Endothelial cell of umbilical vein (primary cell): ENCODE measurements at regions not wholly inside any gene's neighbourhood (a gene's known extent, or its start where the extent isn't known, plus 50 kb on each side); places are given as distances from the start of the nearest gene placed in this dataset.

Experiments used
- BruUV-seq: library from RNA; stranded (reverse); fragments of 400-500 nt; replicated peaks from 2 replicates; lab custom pipeline; 2021; lab: Mats Ljungman, UMichigan
- CTCF ChIA-PET: fragments of 300-600, 350-600 bp; sonication (Branson Sonifier 250); formaldehyde crosslinking; loops from one replicate; lab custom pipeline; 2021; ENCODE audit warnings: antibody characterized with exemption, inconsistent platforms; lab: Charles Lee
- POLR2A ChIA-PET: fragments of 300-600, 350-600 bp; sonication (Branson Sonifier 250); formaldehyde crosslinking; loops from one replicate; lab custom pipeline; 2021; ENCODE audit warnings: antibody characterized with exemption, inconsistent platforms; lab: Charles Lee
- DNase-seq: peaks from one replicate; pipeline ENCODE4 v3.0.0-alpha.2; 2011; ENCODE audit warnings: low read depth, low spot score
- FAIRE-seq: peaks from 2 replicates; lab custom pipeline; 2011; peaks lifted over from hg19 to GRCh38; lab: Jason Lieb, UNC
- H2AFZ ChIP-seq: 2 replicates; pipeline ENCODE4 v1.6.0; 2012; ENCODE audit warnings: low read depth, low read length, control low read depth, inconsistent platforms
- H3K27ac ChIP-seq: 2 replicates; pipeline ENCODE4 v1.5.1; 2011; ENCODE audit warnings: low read depth, mild to moderate bottlenecking, control low read depth, low read length, moderate library complexity; ENCODE audit not compliant: insufficient read depth
- H3K27me3 ChIP-seq, 2 experiments: 2 replicates each; pipeline versions ENCODE4 v1.6.0 to v1.6.1; 2011; ENCODE audit warnings: low read length in 2 of 2, mixed read lengths in 1 of 2; ENCODE audit not compliant: control insufficient read depth in 2 of 2, insufficient read depth in 2 of 2
- H3K36me3 ChIP-seq, 2 experiments: 2 replicates in 1 of 2; 3 replicates in 1 of 2; pipeline ENCODE4 v1.5.1; 2011; ENCODE audit warnings: low read length in 2 of 2, mild to moderate bottlenecking in 1 of 2, moderate library complexity in 1 of 2; ENCODE audit not compliant: control insufficient read depth in 2 of 2, insufficient read depth in 2 of 2; ENCODE audit errors: extremely low read depth in 1 of 2
- H3K4me1 ChIP-seq: 3 replicates; pipeline ENCODE4 v1.5.1; 2011; ENCODE audit warnings: mild to moderate bottlenecking, low read length; ENCODE audit not compliant: control insufficient read depth, insufficient read depth; ENCODE audit errors: extremely low read depth
- H3K4me2 ChIP-seq: 2 replicates; pipeline ENCODE4 v1.6.1; 2011; ENCODE audit warnings: low read length, control low read depth, mixed read lengths; ENCODE audit not compliant: insufficient read depth
- H3K4me3 ChIP-seq, 3 experiments: fragments of 200-600 bp in 1 of 3; sonication (generic), shearing (Covaris generic) in 1 of 3; replicated peaks in 1 of 3; 2 replicates each; pipeline ENCODE4 v1.5.1; 2011 to 2016; ENCODE audit warnings: control low read depth in 3 of 3, low read length in 3 of 3, mild to moderate bottlenecking in 2 of 3, inconsistent platforms in 1 of 3, low read depth in 1 of 3, moderate library complexity in 1 of 3; ENCODE audit not compliant: insufficient read depth in 1 of 3
- H3K79me2 ChIP-seq: 2 replicates; pipeline ENCODE4 v1.6.0; 2012; ENCODE audit warnings: low read length, inconsistent platforms; ENCODE audit not compliant: control insufficient read depth, insufficient read depth
- H3K9ac ChIP-seq: replicated peaks from 2 replicates; pipeline ENCODE3; 2011; ENCODE audit warnings: low read length, control low read depth; ENCODE audit not compliant: insufficient read depth; ENCODE audit errors: extremely low read depth
- H3K9me1 ChIP-seq: replicated peaks from 3 replicates; pipeline ENCODE4 v1.6.0; 2011; ENCODE audit warnings: mild to moderate bottlenecking, low read length; ENCODE audit not compliant: control insufficient read depth, insufficient read depth; ENCODE audit errors: extremely low read depth
- H3K9me3 ChIP-seq: replicated peaks from 2 replicates; pipeline ENCODE4 v1.5.1; 2012; ENCODE audit warnings: low read length, inconsistent platforms; ENCODE audit not compliant: control insufficient read depth, insufficient read depth
- H4K20me1 ChIP-seq: replicated peaks from 2 replicates; pipeline ENCODE3; 2011; ENCODE audit warnings: mild to moderate bottlenecking, low read length; ENCODE audit not compliant: control insufficient read depth, insufficient read depth; ENCODE audit errors: extremely low read depth
- EZH2 ChIP-seq: IDR thresholded peaks from 2 replicates; pipeline ENCODE4 v1.6.1; 2012; ENCODE audit warnings: borderline replicate concordance, low read depth, mild to moderate bottlenecking, moderate library complexity, low read length, inconsistent platforms; ENCODE audit not compliant: severe bottlenecking
- FOS ChIP-seq: IDR thresholded peaks from 2 replicates; pipeline ENCODE4 v1.6.1; 2011; ENCODE audit warnings: mild to moderate bottlenecking, low read length, moderate library complexity, borderline replicate concordance; ENCODE audit not compliant: insufficient read depth
- GATA2 ChIP-seq: IDR thresholded peaks from 2 replicates; pipeline ENCODE4 v1.7.0; 2011; ENCODE audit warnings: low read depth, mild to moderate bottlenecking, moderate library complexity, mixed read lengths, low read length; ENCODE audit not compliant: insufficient read length, insufficient read depth
- JUN ChIP-seq: IDR thresholded peaks from 2 replicates; pipeline ENCODE4 v1.6.1; 2011; ENCODE audit warnings: borderline replicate concordance, low read depth; ENCODE audit not compliant: insufficient read length, insufficient read depth
- MYC ChIP-seq: IDR thresholded peaks from one replicate; pipeline ENCODE4 v1.6.1; 2011; ENCODE audit warnings: mild to moderate bottlenecking, low read depth, low read length
- POLR2A ChIP-seq: IDR thresholded peaks from 2 replicates; pipeline ENCODE4 v1.6.1; 2012; ENCODE audit warnings: low read depth, mild to moderate bottlenecking, control low read depth, low read length
- POLR2AphosphoS5 ChIP-seq: IDR thresholded peaks from 2 replicates; pipeline ENCODE4 v1.6.1; 2012; ENCODE audit warnings: low read depth, mild to moderate bottlenecking, control low read depth, low read length, moderate library complexity; ENCODE audit not compliant: insufficient read depth
- dilution Hi-C: fragments of 300-500 bp; cut with MboI; formaldehyde crosslinking; loops from one replicate; pipeline ENCODE4 v1.15.0; 2019; ENCODE audit warnings: low sequenced_read_pairs; ENCODE audit not compliant: extremely low pct_ligation_motif_present
- intact Hi-C: fragments of 100-400 bp; cut with micrococcal nuclease; formaldehyde crosslinking; loops from one replicate; pipeline ENCODE4 v1.10.0; 2022
- TF ChIP-seq, protein P1 (sequence below): IDR thresholded peaks from 2 replicates; pipeline ENCODE4 v1.6.1; 2011; ENCODE audit not compliant: insufficient read depth, insufficient read length
- TF ChIP-seq, protein P2 (sequence below), 2 donors: IDR thresholded peaks; 1 replicate in 1 of 2; 2 replicates in 1 of 2; pipeline ENCODE4 v1.5.1; 2011; ENCODE audit warnings: low read length in 2 of 2, mild to moderate bottlenecking in 2 of 2, moderate library complexity in 2 of 2, control low read depth in 1 of 2, inconsistent platforms in 1 of 2, low read depth in 1 of 2; ENCODE audit not compliant: insufficient read depth in 1 of 2; ENCODE audit errors: extremely low read depth in 1 of 2

DNA sequence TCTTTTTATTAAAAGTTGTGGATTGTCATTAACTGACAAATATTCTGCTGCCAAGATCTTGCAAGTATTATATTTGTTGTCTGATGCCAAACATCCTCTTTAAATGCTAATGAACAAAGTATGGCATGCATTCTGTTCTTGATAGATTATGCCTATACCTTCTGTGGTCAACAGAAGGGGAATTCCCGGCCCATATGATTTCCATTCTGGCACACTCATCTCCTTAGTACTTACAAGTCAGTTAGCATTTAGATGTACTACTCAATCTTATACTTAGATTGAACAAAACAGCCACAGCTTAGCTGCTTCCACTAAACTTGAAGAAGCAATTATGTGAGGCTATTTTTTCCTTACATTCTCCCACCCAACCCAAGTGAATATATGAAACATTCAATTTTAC, 246.1 kb upstream of the DACH1 start:
- BruUV-seq = no TSS peak

DNA sequence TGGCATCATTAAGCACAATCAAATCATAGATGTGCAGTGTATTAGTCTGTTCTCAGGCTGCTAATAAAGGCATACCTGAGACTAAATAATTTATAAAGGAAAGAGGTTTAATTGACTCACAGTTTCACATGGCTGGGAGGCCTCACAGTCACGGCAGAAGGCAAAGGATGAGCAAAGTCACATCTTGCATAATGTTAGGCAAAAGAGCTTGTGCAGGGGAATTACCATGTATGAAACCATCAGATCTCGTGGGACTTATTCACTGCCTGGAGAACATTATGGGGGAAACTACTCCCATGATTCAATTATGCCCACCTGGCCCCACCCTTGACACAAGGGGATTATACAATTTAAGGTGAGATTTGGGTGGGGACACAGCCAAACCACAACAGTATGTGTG, 245.2 kb upstream of the DACH1 start:
- no peak overlapping the region for H3K27ac ChIP-seq
- ChIA-PET POLR2A (no interaction called here), CTCF (no interaction called here)
- H3K79me2 ChIP-seq = no peaks in the 10 kb centered on the region
- dilution Hi-C loops (no loop called here), intact Hi-C loops (no loop called here)
- peaks cover 20% of the 10 kb centered on the region for H3K4me1 ChIP-seq
- H3K4me2 ChIP-seq = no peak overlapping the region
- DNase-seq = no peak
- no peaks in the 10 kb centered on the region for H3K36me3 ChIP-seq
- no peaks in the 10 kb centered on the region for H3K27me3 ChIP-seq
- no peak for TF ChIP-seq POLR2A
- no peak for TF ChIP-seq EZH2
- TF ChIP-seq, protein P1, sequence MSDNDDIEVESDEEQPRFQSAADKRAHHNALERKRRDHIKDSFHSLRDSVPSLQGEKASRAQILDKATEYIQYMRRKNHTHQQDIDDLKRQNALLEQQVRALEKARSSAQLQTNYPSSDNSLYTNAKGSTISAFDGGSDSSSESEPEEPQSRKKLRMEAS = no peak
- TF ChIP-seq GATA2 = no peak
- no peak for TF ChIP-seq POLR2AphosphoS5
- no peak for TF ChIP-seq JUN
- TF ChIP-seq FOS = no peak
- TF ChIP-seq, protein P2, sequence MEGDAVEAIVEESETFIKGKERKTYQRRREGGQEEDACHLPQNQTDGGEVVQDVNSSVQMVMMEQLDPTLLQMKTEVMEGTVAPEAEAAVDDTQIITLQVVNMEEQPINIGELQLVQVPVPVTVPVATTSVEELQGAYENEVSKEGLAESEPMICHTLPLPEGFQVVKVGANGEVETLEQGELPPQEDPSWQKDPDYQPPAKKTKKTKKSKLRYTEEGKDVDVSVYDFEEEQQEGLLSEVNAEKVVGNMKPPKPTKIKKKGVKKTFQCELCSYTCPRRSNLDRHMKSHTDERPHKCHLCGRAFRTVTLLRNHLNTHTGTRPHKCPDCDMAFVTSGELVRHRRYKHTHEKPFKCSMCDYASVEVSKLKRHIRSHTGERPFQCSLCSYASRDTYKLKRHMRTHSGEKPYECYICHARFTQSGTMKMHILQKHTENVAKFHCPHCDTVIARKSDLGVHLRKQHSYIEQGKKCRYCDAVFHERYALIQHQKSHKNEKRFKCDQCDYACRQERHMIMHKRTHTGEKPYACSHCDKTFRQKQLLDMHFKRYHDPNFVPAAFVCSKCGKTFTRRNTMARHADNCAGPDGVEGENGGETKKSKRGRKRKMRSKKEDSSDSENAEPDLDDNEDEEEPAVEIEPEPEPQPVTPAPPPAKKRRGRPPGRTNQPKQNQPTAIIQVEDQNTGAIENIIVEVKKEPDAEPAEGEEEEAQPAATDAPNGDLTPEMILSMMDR (IDR thresholded peaks at IDR 0.05; ENCODE audit: extremely low read depth in 1 of 2, insufficient read depth in 1 of 2, low read depth in 1 of 2, low read length in 2 of 2) = no peak
- no peaks in the 10 kb centered on the region for H3K9me3 ChIP-seq
- no peaks in the 10 kb centered on the region for H3K9me1 ChIP-seq
- H3K4me3 ChIP-seq = no peak overlapping the region
- FAIRE-seq = no peak
- no TSS peak for BruUV-seq
- no peaks in the 10 kb centered on the region for H4K20me1 ChIP-seq
- no peak overlapping the region for H2AFZ ChIP-seq
- H3K9ac ChIP-seq = no peak overlapping the region

More for the DNA sequence above, 246.1 kb upstream of the DACH1 start:
- TF ChIP-seq FOS = no peak
- no peak for TF ChIP-seq JUN
- TF ChIP-seq GATA2 = no peak
- TF ChIP-seq MYC = no peak
- no peak for TF ChIP-seq POLR2AphosphoS5
- no peak for TF ChIP-seq EZH2
- Histone ChIP-seq H2AFZ (no peak overlapping the region), H3K9me3 (no peaks in the 10 kb centered on the region), H3K27me3 (no peaks in the 10 kb centered on the region), H3K79me2 (no peaks in the 10 kb centered on the region), H3K9ac (no peak overlapping the region), H3K27ac (no peak overlapping the region), H3K36me3 (no peaks in the 10 kb centered on the region), H3K4me3 (no peak overlapping the region), H3K9me1 (no peaks in the 10 kb centered on the region), H3K4me2 (no peak overlapping the region), H4K20me1 (no peaks in the 10 kb centered on the region), H3K4me1 (peaks cover 20% of the 10 kb centered on the region)
- ChIA-PET POLR2A (no interaction called here), CTCF (no interaction called here)
- DNase-seq (no peak), FAIRE-seq (no peak)
- intact Hi-C loops (no loop called here), dilution Hi-C loops (no loop called here)
